K562 (cell line): ENCODE measurements at regions not wholly inside any gene's neighbourhood (a gene's known extent, or its start where the extent isn't known, plus 50 kb on each side); places are given as distances from the start of the nearest gene placed in this dataset.

Experiments used
- ATAC-seq: fragments of 200-7000 bp; cut with Tn5 transposase; 3 replicates; pipeline ENCODE4 v1.9.1; 2020; ENCODE audit warnings: moderate library complexity
- BruUV-seq: library from RNA; stranded (reverse); fragments of 400-500 nt; replicated peaks from 2 replicates; lab custom pipeline; 2021; lab: Mats Ljungman, UMichigan
- CTCF ChIA-PET: fragments of 300-600 bp; formaldehyde crosslinking; extraction: SDS; loops from one replicate; lab custom pipeline; 2021; ENCODE audit warnings: low intra/inter-chr PET ratio; lab: Yijun Ruan, JAX
- POLR2A ChIA-PET: fragments of 300-600, 350-650 bp; sonication (Branson Sonifier 250); formaldehyde crosslinking; extraction: SDS; loops from one replicate; lab custom pipeline; 2021; ENCODE audit warnings: antibody characterized with exemption, inconsistent platforms; lab: Yijun Ruan, JAX
- DNase-seq, 4 experiments: peaks; one replicate each; pipeline versions ENCODE4 v3.0.0 to v3.0.0-alpha.2; 2011 to 2018; ENCODE audit warnings: low spot score in 3 of 4, mixed read lengths in 3 of 4; ENCODE audit errors: extremely low read depth in 1 of 4
- FAIRE-seq: peaks from 2 replicates; lab custom pipeline; 2011; peaks lifted over from hg19 to GRCh38; lab: Jason Lieb, UNC
- H2AFZ ChIP-seq: 2 replicates; pipeline ENCODE4 v1.6.0; 2011; ENCODE audit warnings: low read depth, low read length, control low read depth, inconsistent platforms
- H3K27ac ChIP-seq: fragments of 200-600 bp; 3 replicates; pipeline ENCODE4 v1.8.0; 2011; ENCODE audit warnings: low read depth, mild to moderate bottlenecking, control low read depth, inconsistent platforms, low read length, moderate library complexity, mixed read lengths; ENCODE audit errors: extremely low read depth
- H3K27me3 ChIP-seq, 2 experiments: fragments of 300-600 bp in 1 of 2; 2 replicates in 1 of 2; 3 replicates in 1 of 2; pipeline versions ENCODE4 v1.6.0 to v1.8.0; 2011; ENCODE audit warnings: inconsistent platforms in 2 of 2, low read length in 2 of 2, mild to moderate bottlenecking in 1 of 2, mixed read lengths in 1 of 2, moderate library complexity in 1 of 2; ENCODE audit not compliant: control insufficient read depth in 2 of 2, insufficient read depth in 2 of 2
- H3K36me3 ChIP-seq: fragments of 300-600 bp; 3 replicates; pipeline ENCODE4 v1.8.0; 2011; ENCODE audit warnings: mild to moderate bottlenecking, low read length, inconsistent platforms; ENCODE audit not compliant: control insufficient read depth, insufficient read depth
- H3K4me1 ChIP-seq, 2 experiments: fragments of 200-600 bp in 1 of 2; replicated peaks in 1 of 2; 2 replicates in 1 of 2; 3 replicates in 1 of 2; pipeline versions ENCODE4 v1.5.1 to v1.8.0; 2011; ENCODE audit warnings: inconsistent platforms in 2 of 2, low read length in 2 of 2, mild to moderate bottlenecking in 1 of 2, mixed read lengths in 1 of 2, moderate library complexity in 1 of 2; ENCODE audit not compliant: control insufficient read depth in 2 of 2, insufficient read depth in 2 of 2
- H3K4me2 ChIP-seq: 2 replicates; pipeline ENCODE4 v1.6.1; 2011; ENCODE audit warnings: low read length, control low read depth, inconsistent platforms, mixed read lengths; ENCODE audit not compliant: insufficient read depth
- H3K4me3 ChIP-seq: fragments of 200-600 bp; sonication (generic), shearing (Covaris generic); 2 replicates; pipeline ENCODE4 v1.5.1; 2016; ENCODE audit warnings: control low read depth, inconsistent platforms
- H3K79me2 ChIP-seq: fragments of 200-600 bp; 3 replicates; pipeline ENCODE4 v1.8.0; 2011; ENCODE audit warnings: low read length, inconsistent platforms; ENCODE audit not compliant: control insufficient read depth, insufficient read depth
- H3K9ac ChIP-seq, 2 experiments: 2 replicates each; pipeline versions ENCODE4 v1.6.0 to v1.6.1; 2011; ENCODE audit warnings: low read depth in 2 of 2, low read length in 2 of 2, control low read depth in 1 of 2, inconsistent platforms in 1 of 2, mild to moderate bottlenecking in 1 of 2, mixed read lengths in 1 of 2; ENCODE audit not compliant: insufficient read depth in 1 of 2
- H3K9me1 ChIP-seq: one replicate; pipeline ENCODE4 v1.6.0; 2011; ENCODE audit warnings: inconsistent platforms, mild to moderate bottlenecking, low read length, moderate library complexity; ENCODE audit not compliant: control insufficient read depth, insufficient read depth
- H3K9me3 ChIP-seq: replicated peaks from 2 replicates; pipeline ENCODE4 v1.5.1; 2011; ENCODE audit warnings: low read depth, low read length, inconsistent platforms; ENCODE audit not compliant: control insufficient read depth, insufficient read depth
- H4K20me1 ChIP-seq: replicated peaks from 2 replicates; pipeline ENCODE4 v1.6.1; 2011; ENCODE audit warnings: low read length, inconsistent platforms, mixed read lengths; ENCODE audit not compliant: control insufficient read depth, insufficient read depth
- CTCF ChIP-seq, 3 experiments: IDR thresholded peaks in 2 of 3; conservative IDR thresholded peaks in 1 of 3; 2 replicates each; pipeline ENCODE4 v1.5.1; 2011 to 2012; ENCODE audit warnings: low read length in 3 of 3, mild to moderate bottlenecking in 3 of 3, control low read depth in 2 of 3, improper control_type of control experiment in 1 of 3, inconsistent platforms in 1 of 3, low read depth in 1 of 3, mixed read lengths in 1 of 3, moderate library complexity in 1 of 3; ENCODE audit not compliant: insufficient read depth in 2 of 3
- ESRRB ChIP-seq: fragments of 250-450 bp; sonication (Bioruptor Pico); IDR thresholded peaks from 2 replicates; pipeline ENCODE4 v1.5.0; 2020; ENCODE audit warnings: mild to moderate bottlenecking, moderate library complexity, borderline replicate concordance
- HDAC2 ChIP-seq: fragments of 450-650 bp; IDR thresholded peaks from 2 replicates; pipeline ENCODE4 v1.6.1; 2016; ENCODE audit warnings: mild to moderate bottlenecking
- HMGN3 ChIP-seq: IDR thresholded peaks from 2 replicates; pipeline ENCODE4 v1.6.1; 2011; ENCODE audit warnings: borderline replicate concordance, low read depth, mild to moderate bottlenecking, mixed read lengths, low read length; ENCODE audit not compliant: insufficient read length; ENCODE audit errors: extremely low read depth
- HNRNPUL1 ChIP-seq: fragments of 200-400 bp; formaldehyde crosslinking; IDR thresholded peaks from 2 replicates; pipeline ENCODE4 v1.6.1; 2017; ENCODE audit warnings: low read length
- MEF2A ChIP-seq: IDR thresholded peaks from 2 replicates; pipeline ENCODE4 v1.6.1; 2011; ENCODE audit warnings: low read depth, mild to moderate bottlenecking, low read length, moderate library complexity; ENCODE audit not compliant: control insufficient read depth
- RFX1 ChIP-seq: fragments of 450-650 bp; IDR thresholded peaks from 2 replicates; pipeline ENCODE4 v1.6.1; 2016; ENCODE audit warnings: mild to moderate bottlenecking, moderate library complexity
- SETDB1 ChIP-seq: IDR thresholded peaks from one replicate; pipeline ENCODE4 v1.6.1; 2012; ENCODE audit warnings: low read length, control low read depth, inconsistent platforms
- SMAD1 ChIP-seq: fragments of 150-350 bp; IDR thresholded peaks from 2 replicates; pipeline ENCODE4 v1.6.1; 2014; ENCODE audit warnings: low read length, low read depth; ENCODE audit not compliant: partially characterized antibody
- USF2 ChIP-seq: sonication (generic); formaldehyde crosslinking; IDR thresholded peaks from 2 replicates; pipeline ENCODE4 v1.5.0; 2020; ENCODE audit warnings: missing genetic modification reagents
- ZNF12 ChIP-seq: sonication (generic); formaldehyde crosslinking; IDR thresholded peaks from 2 replicates; pipeline ENCODE4 v1.4.0; 2020; ENCODE audit warnings: mild to moderate bottlenecking, missing genetic modification reagents
- ZNF316 ChIP-seq: fragments of 450-650 bp; IDR thresholded peaks from 2 replicates; pipeline ENCODE4 v1.6.1; 2016
- ZNF696 ChIP-seq: fragments of 250-450 bp; sonication (Bioruptor Pico); conservative IDR thresholded peaks from 2 replicates; pipeline ENCODE4 v1.4.0; 2020; ENCODE audit warnings: mild to moderate bottlenecking, moderate library complexity
- WGBS: fragments of 100-300 bp; shearing (Covaris generic); methylation state at CpG from one replicate; pipeline ENCODE4 v1.1.6; 2016; ENCODE audit warnings: low coverage, mixed read lengths; ENCODE audit not compliant: insufficient coverage; ENCODE audit errors: missing lambda C conversion rate; 5-methylcytosine and 5-hydroxymethylcytosine counted together
- in situ Hi-C: fragments of 300-500 bp; cut with MboI; formaldehyde crosslinking; loops from 4 replicates; pipeline ENCODE4 v1.15.0; 2018; ENCODE audit warnings: inconsistent platforms, mixed read lengths
- intact Hi-C: fragments of 100-400 bp; cut with micrococcal nuclease; formaldehyde crosslinking; loops from 2 replicates; pipeline ENCODE4 v1.14.2; 2022

GRCh38 chr4:163955288-163955687 is 460.8 kb downstream of the TMA16 start:
- 0% methylated on average over 4 of the region's 4 CpGs for WGBS
- Histone ChIP-seq H3K36me3 (no peaks in the 10 kb centered on the region), H3K4me3 (no peak overlapping the region), H4K20me1 (no peaks in the 10 kb centered on the region), H3K9me1 (no peaks in the 10 kb centered on the region), H3K79me2 (no peaks in the 10 kb centered on the region), H3K9ac (no peak overlapping the region), H3K9me3 (no peaks in the 10 kb centered on the region), H3K4me1 (no peaks in the 10 kb centered on the region), H3K4me2 (no peak overlapping the region), H3K27ac (no peak overlapping the region), H2AFZ (no peak overlapping the region), H3K27me3 (no peaks in the 10 kb centered on the region)
- intact Hi-C loops (no loop called here), in situ Hi-C loops (no loop called here)
- TF ChIP-seq HNRNPUL1, result no peak
- no peak for TF ChIP-seq ZNF316
- TF ChIP-seq HDAC2, result no peak
- TF ChIP-seq ESRRB, result no peak
- TF ChIP-seq ZNF696 (CRISPR knock-in tag), result no peak
- ChIA-PET POLR2A (no interaction called here), CTCF (no interaction called here)
- no peak for DNase-seq
- ATAC-seq, result no peak
- BruUV-seq, result no TSS peak
- no peak for FAIRE-seq

- ATAC-seq, result no peak
- H3K4me3 ChIP-seq, result no peak overlapping the region
- intact Hi-C loops, result no loop called here
- no TSS peak for BruUV-seq
- no peaks in the 10 kb centered on the region for H3K4me1 ChIP-seq
- CTCF ChIA-PET, result no interaction called here
- TF ChIP-seq SMAD1 (no peak), SETDB1 (no peak), HMGN3 (no peak), ZNF12 (CRISPR knock-in tag) (no peak), RFX1 (no peak), CTCF (IDR thresholded peaks at IDR 0.05 in 2 of 3, conservative IDR thresholded peaks at IDR 0.05 in 1 of 3; ENCODE audit: insufficient read depth in 2 of 3, low read depth in 1 of 3, low read length in 3 of 3) (no peak), MEF2A (no peak), USF2 (CRISPR knock-in tag) (no peak)
- TF ChIP-seq, all 486 proteins: peak for 0
- no peak for FAIRE-seq
- no peak overlapping the region for H3K4me2 ChIP-seq
- H3K27me3 ChIP-seq, result no peaks in the 10 kb centered on the region
- H3K36me3 ChIP-seq, result no peaks in the 10 kb centered on the region
- H3K9ac ChIP-seq, result no peak overlapping the region
- in situ Hi-C loops, result no loop called here
- no peaks in the 10 kb centered on the region for H3K9me1 ChIP-seq
- WGBS, result 0% methylated on average over 2 of the region's 2 CpGs
- no peaks in the 10 kb centered on the region for H3K79me2 ChIP-seq
- no peak for DNase-seq
- no peaks in the 10 kb centered on the region for H4K20me1 ChIP-seq
- no peak overlapping the region for H3K27ac ChIP-seq
- no peaks in the 10 kb centered on the region for H3K9me3 ChIP-seq
- POLR2A ChIA-PET, result no interaction called here
- no peak overlapping the region for H2AFZ ChIP-seq
Measured at GRCh38 chr4:163958751-163959150, 464.3 kb downstream of the TMA16 start.
